HG03025 (cell line): ENCODE measurements at regions not wholly inside any gene's neighbourhood (a gene's known extent, or its start where the extent isn't known, plus 50 kb on each side); places are given as distances from the start of the nearest gene placed in this dataset.
A peak's percentile ranks its signal among the peaks of the same experiment; 100 is the strongest.
"Not testable (repeated sequence)": the region's sequence is repeated elsewhere in the genome, so short reads cannot be mapped to it uniquely, and the experiment has no call there.

ENCODE experiments used
- ATAC-seq: cut with Tn5 transposase; IDR thresholded peaks from one replicate; pipeline ENCODE4 v1.9.1; 2021; ENCODE audit warnings: mild to moderate bottlenecking, moderate library complexity; ENCODE audit not compliant: unreplicated experiment, low FRiP score

GRCh38 chr10:114872519-114873087 lies 51.0 kb downstream of the FHIP2A start:
- ATAC-seq: no peak

GRCh38 chr10:114874827-114875411 lies 53.3 kb downstream of the FHIP2A start:
- no peak for ATAC-seq

- not testable (repeated sequence) for ATAC-seq
These were observed 54.1 kb downstream of the FHIP2A start for GRCh38 chr10:114875590-114876081.

- ATAC-seq: no peak
These were observed 54.6 kb downstream of the FHIP2A start for GRCh38 chr10:114876169-114876568.

GRCh38 chr10:114876602-114877300 lies 55.2 kb downstream of the FHIP2A start:
- peak; percentile 86 for ATAC-seq

GRCh38 chr10:114877301-114877644 lies 55.7 kb downstream of the FHIP2A start:
- no peak for ATAC-seq

- no peak for ATAC-seq
These were observed 57.5 kb downstream of the FHIP2A start for GRCh38 chr10:114879093-114879492.

- peak; percentile 61 for ATAC-seq
These were observed 58.1 kb downstream of the FHIP2A start for GRCh38 chr10:114879541-114880158.

GRCh38 chr10:114881417-114881816 lies 56.6 kb upstream of the TRUB1 start:
- ATAC-seq: no peak

- ATAC-seq: no peak
These were observed 56.1 kb upstream of the TRUB1 start for GRCh38 chr10:114881901-114882300.

GRCh38 chr10:114885443-114885842 lies 52.6 kb upstream of the TRUB1 start:
- no peak for ATAC-seq
